Body of pancreas (tissue), 4 donors: ENCODE measurements at regions not wholly inside any gene's neighbourhood (a gene's known extent, or its start where the extent isn't known, plus 50 kb on each side); places are given as distances from the start of the nearest gene placed in this dataset.

Source experiments
- ATAC-seq: fragments of 150-250 bp; one replicate; pipeline ENCODE4 v1.9.1; 2016
- DNase-seq, 4 donors: peaks; one replicate each; pipeline ENCODE4 v3.0.0-alpha.2; 2019
- H3K27ac ChIP-seq, 4 donors: fragments of 200-600 bp; sonication (generic); 1 replicate in 3 of 4; 2 replicates in 1 of 4; pipeline versions ENCODE4 v1.5.1 to v1.6.1; 2016 to 2019; ENCODE audit warnings: mild to moderate bottlenecking in 1 of 4, mixed read lengths in 1 of 4, moderate library complexity in 1 of 4
- H3K27me3 ChIP-seq, 2 donors: fragments of 200-600 bp; sonication (generic); one replicate each; pipeline ENCODE4 v1.6.0; 2016; ENCODE audit warnings: mild to moderate bottlenecking in 1 of 2
- H3K36me3 ChIP-seq, 2 donors: fragments of 200-600 bp; sonication (generic); replicated peaks in 1 of 2; 2 replicates each; pipeline ENCODE4 v1.5.1; 2016; ENCODE audit warnings: low read depth in 2 of 2; ENCODE audit not compliant: insufficient read depth in 1 of 2
- H3K4me1 ChIP-seq: fragments of 200-600 bp; sonication (generic); one replicate; pipeline ENCODE4 v1.6.0; 2016
- H3K4me3 ChIP-seq, 2 donors: fragments of 200-600 bp; sonication (generic); 1 replicate in 1 of 2; 2 replicates in 1 of 2; pipeline ENCODE4 v1.5.1; 2016 to 2019
- H3K9me3 ChIP-seq, 3 donors: fragments of 200-600 bp; sonication (generic); 1 replicate in 2 of 3; 2 replicates in 1 of 3; pipeline ENCODE4 v1.5.1; 2016
- POLR2A ChIP-seq, 3 donors: fragments of 450-650 bp; IDR thresholded peaks; one replicate each; pipeline ENCODE4 v1.6.1; 2016; ENCODE audit warnings: antibody characterized with exemption in 3 of 3, mild to moderate bottlenecking in 2 of 3
- WGBS, 2 donors: methylation state at CpG; one replicate each; pipeline ENCODE4 v1.1.5; 2017; 5-methylcytosine and 5-hydroxymethylcytosine counted together
- intact Hi-C: fragments of 100-400 bp; cut with DNase I; formaldehyde crosslinking; loops from one replicate; pipeline ENCODE4 v1.15.1; 2023
- TF ChIP-seq, protein P1 (sequence below), 7 experiments: fragments of 450-650 bp in 4 of 7; fragments of 200-600 bp in 3 of 7; sonication (generic) in 3 of 7; IDR thresholded peaks; one replicate each; pipeline ENCODE4 v1.5.1; 2016 to 2019; ENCODE audit warnings: antibody characterized with exemption in 7 of 7

DNA sequence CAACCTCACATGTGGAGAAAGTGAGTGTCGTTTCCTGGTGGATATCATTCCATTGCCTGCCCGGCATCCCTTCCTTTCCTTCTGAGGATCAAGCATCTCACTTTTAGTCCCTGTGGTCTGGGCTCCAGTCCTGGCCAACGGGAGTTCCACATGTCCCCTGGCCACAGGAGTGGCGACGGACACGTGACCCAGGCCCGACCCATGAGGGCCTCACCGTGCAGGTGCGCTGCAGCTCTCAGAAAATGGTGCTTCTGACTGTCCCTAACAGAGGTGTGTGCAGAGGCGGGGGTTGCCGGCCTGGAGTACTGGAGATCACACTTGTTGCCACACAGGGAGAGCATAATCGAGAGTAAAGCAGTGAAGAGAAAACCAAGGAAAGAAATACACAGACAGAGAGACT is 476.9 kb upstream of the FRG1 start:
- Histone ChIP-seq H3K4me1 (no peaks in the 10 kb centered on the region), H3K9me3 (no peaks in the 10 kb centered on the region), H3K36me3 (no peaks in the 10 kb centered on the region), H3K27ac (no peak overlapping the region), H3K4me3 (no peak overlapping the region), H3K27me3 (no peaks in the 10 kb centered on the region)
- no peak for TF ChIP-seq POLR2A (IDR thresholded peaks at IDR 0.05)
- TF ChIP-seq, protein P1, sequence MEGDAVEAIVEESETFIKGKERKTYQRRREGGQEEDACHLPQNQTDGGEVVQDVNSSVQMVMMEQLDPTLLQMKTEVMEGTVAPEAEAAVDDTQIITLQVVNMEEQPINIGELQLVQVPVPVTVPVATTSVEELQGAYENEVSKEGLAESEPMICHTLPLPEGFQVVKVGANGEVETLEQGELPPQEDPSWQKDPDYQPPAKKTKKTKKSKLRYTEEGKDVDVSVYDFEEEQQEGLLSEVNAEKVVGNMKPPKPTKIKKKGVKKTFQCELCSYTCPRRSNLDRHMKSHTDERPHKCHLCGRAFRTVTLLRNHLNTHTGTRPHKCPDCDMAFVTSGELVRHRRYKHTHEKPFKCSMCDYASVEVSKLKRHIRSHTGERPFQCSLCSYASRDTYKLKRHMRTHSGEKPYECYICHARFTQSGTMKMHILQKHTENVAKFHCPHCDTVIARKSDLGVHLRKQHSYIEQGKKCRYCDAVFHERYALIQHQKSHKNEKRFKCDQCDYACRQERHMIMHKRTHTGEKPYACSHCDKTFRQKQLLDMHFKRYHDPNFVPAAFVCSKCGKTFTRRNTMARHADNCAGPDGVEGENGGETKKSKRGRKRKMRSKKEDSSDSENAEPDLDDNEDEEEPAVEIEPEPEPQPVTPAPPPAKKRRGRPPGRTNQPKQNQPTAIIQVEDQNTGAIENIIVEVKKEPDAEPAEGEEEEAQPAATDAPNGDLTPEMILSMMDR (IDR thresholded peaks at IDR 0.05): no peak
- DNase-seq: no peak
- intact Hi-C loops: no loop called here
- 73 to 82% methylated on average over 11 to 12 of the region's 12 CpGs for WGBS, 2 donors
- no peak for ATAC-seq

DNA sequence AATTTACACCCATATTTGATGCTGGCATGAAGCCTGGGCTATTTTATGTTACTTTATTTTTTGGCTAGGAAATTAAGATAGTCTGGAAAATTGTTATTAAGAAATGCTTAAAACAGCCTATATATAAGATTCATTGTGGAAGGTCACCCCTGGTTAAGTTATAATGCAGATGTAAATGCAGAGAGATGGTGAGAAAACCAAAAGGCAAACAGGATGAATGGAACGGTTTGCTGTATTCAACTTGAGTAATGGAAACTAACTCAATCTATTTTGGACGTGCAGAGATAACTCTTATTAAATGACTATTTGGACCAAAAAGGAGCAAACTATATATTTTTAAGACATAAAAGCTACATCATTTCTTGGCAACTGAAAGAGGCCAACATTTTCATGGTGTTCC is 446.3 kb upstream of the FRG1 start:
- intact Hi-C loops: no loop called here
- no peak for TF ChIP-seq POLR2A (IDR thresholded peaks at IDR 0.05)
- TF ChIP-seq, protein P1 (IDR thresholded peaks at IDR 0.05): no peak
- no peaks in the 10 kb centered on the region for H3K36me3 ChIP-seq
- H3K4me1 ChIP-seq: no peaks in the 10 kb centered on the region
- 45 to 57% methylated on average over 2 of the region's 2 CpGs for WGBS, 2 donors
- H3K27me3 ChIP-seq: no peaks in the 10 kb centered on the region
- DNase-seq: no peak
- ATAC-seq: no peak
- no peak overlapping the region for H3K27ac ChIP-seq
- no peak overlapping the region for H3K4me3 ChIP-seq
- H3K9me3 ChIP-seq: no peaks in the 10 kb centered on the region

DNA sequence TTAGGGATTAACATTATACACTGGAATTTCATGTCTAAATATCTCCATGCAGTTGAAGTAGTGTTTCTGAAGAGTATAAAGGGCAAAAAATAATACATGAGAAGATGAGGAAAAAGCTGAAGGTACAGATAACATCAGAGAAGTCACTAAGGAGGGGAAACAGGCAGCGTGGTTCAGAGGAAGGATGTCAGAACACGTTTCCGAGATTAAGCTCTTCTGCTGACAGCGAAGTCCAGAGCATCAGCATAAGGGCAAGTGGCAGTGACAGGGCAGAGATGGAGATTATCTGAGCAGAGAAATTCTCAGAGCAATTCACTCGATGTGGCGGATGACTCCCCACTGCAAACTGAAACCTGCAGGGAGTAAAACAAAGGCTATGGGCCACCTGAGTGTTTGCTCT is 443.2 kb upstream of the FRG1 start:
- 47 to 60% methylated on average over 6 of the region's 6 CpGs for WGBS, 2 donors
- Histone ChIP-seq H3K27me3 (no peaks in the 10 kb centered on the region), H3K27ac (no peak overlapping the region), H3K9me3 (no peaks in the 10 kb centered on the region), H3K4me3 (no peak overlapping the region), H3K36me3 (no peaks in the 10 kb centered on the region), H3K4me1 (no peaks in the 10 kb centered on the region)
- TF ChIP-seq POLR2A (IDR thresholded peaks at IDR 0.05): no peak
- TF ChIP-seq, protein P1 (IDR thresholded peaks at IDR 0.05): no peak
- intact Hi-C loops: no loop called here
- no peak for ATAC-seq
- DNase-seq: no peak

DNA sequence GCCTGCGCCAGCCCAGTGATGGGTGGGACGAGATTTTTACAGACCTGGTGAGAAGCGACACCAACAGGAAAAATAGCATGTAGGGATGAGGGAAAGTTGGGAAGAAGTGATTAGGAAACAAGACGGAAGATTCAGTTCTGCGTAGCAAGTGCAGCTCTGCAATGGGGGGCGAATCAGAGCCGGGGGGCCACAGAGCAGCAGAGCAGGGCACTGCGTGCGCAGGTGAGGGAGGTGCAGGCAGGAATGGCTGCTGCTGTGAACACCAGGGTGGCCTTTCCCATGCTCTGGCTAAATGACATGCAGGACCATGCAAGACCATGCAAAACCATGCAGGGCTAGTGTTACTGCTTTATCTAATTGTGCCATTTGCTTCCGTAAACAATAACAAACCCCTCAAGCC is 442.7 kb upstream of the FRG1 start:
- WGBS, 2 donors: 73 to 75% methylated on average over 10 of the region's 10 CpGs

DNA sequence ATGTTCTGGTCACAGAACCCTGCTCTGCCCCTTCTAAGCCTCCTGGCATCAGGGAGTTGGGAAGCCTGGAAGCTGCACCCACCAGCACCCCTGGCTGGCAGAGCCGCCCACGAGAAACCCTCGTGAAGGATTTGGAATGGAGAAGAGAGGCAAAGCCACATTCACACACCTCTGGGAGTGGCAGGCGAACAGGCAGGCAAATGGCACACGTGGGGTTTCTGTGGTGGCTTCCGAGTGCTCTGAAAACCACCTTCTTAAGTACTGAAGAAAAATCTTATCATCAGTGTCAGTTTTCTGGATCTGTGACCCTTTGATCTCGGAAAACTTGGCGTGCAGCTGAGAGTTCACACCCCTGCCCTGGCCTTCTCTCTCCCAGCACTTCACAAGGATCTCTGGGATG is 442.2 kb upstream of the FRG1 start:
- Histone ChIP-seq H3K4me1 (no peaks in the 10 kb centered on the region), H3K27me3 (no peaks in the 10 kb centered on the region), H3K4me3 (no peak overlapping the region), H3K27ac (no peak overlapping the region), H3K9me3 (no peaks in the 10 kb centered on the region), H3K36me3 (no peaks in the 10 kb centered on the region)
- no peak for DNase-seq
- no peak for TF ChIP-seq POLR2A (IDR thresholded peaks at IDR 0.05)
- TF ChIP-seq, protein P1 (IDR thresholded peaks at IDR 0.05): no peak
- ATAC-seq: no peak
- intact Hi-C loops: no loop called here
- 39 to 64% methylated on average over 6 to 8 of the region's 8 CpGs for WGBS, 2 donors

More for the DNA sequence above, 442.7 kb upstream of the FRG1 start:
- H3K27me3 ChIP-seq: no peaks in the 10 kb centered on the region
- TF ChIP-seq POLR2A (IDR thresholded peaks at IDR 0.05): no peak
- TF ChIP-seq, protein P1 (IDR thresholded peaks at IDR 0.05): no peak
- no peak overlapping the region for H3K4me3 ChIP-seq
- DNase-seq: no peak
- H3K27ac ChIP-seq: no peak overlapping the region
- intact Hi-C loops: no loop called here
- no peaks in the 10 kb centered on the region for H3K36me3 ChIP-seq
- no peaks in the 10 kb centered on the region for H3K9me3 ChIP-seq
- no peak for ATAC-seq
- no peaks in the 10 kb centered on the region for H3K4me1 ChIP-seq
